ENCODE measurements at regions not wholly inside any gene's neighbourhood (a gene's known extent, or its start where the extent isn't known, plus 50 kb on each side); places are given as distances from the start of the nearest gene placed in this dataset.

DNA sequence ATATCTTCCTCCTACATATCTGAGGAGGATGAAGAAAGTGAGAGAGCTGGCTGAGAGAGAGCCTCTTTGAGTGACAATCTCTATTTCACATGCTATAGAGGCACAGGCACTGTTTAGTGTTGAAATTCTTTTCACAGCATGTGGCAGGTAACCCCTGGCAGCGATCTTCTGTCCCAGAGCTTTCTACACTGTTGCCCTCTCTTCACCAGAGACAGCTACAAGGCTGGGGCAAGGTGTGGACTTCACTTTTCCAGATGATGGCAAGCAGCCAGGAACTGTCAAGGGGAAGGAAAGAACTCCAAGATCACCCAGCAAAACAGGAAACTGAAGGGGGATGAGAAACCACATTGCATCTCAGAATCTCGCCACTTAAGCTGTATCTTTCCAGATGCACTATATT, 205.2 kb downstream of the CAAP1 start:
- CTCF ChIA-PET = no interaction called here
- in situ Hi-C loops (cut with HindIII; ENCODE audit: low pct_unique_long_range_greater_than_20kb, low sequenced_read_pairs) = no loop called here
- TF ChIP-seq SIN3A (IDR thresholded peaks at IDR 0.05; ENCODE audit: borderline replicate concordance, insufficient read depth, low read depth, low read length) (no peak), POLR2AphosphoS5 (IDR thresholded peaks at IDR 0.05; ENCODE audit: low read depth, low read length) (no peak), TCF7L2 (IDR thresholded peaks at IDR 0.05; ENCODE audit: low read depth, low read length) (no peak)
- TF ChIP-seq, protein P1, sequence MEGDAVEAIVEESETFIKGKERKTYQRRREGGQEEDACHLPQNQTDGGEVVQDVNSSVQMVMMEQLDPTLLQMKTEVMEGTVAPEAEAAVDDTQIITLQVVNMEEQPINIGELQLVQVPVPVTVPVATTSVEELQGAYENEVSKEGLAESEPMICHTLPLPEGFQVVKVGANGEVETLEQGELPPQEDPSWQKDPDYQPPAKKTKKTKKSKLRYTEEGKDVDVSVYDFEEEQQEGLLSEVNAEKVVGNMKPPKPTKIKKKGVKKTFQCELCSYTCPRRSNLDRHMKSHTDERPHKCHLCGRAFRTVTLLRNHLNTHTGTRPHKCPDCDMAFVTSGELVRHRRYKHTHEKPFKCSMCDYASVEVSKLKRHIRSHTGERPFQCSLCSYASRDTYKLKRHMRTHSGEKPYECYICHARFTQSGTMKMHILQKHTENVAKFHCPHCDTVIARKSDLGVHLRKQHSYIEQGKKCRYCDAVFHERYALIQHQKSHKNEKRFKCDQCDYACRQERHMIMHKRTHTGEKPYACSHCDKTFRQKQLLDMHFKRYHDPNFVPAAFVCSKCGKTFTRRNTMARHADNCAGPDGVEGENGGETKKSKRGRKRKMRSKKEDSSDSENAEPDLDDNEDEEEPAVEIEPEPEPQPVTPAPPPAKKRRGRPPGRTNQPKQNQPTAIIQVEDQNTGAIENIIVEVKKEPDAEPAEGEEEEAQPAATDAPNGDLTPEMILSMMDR (IDR thresholded peaks at IDR 0.05) = no peak
- TF ChIP-seq, protein P2, sequence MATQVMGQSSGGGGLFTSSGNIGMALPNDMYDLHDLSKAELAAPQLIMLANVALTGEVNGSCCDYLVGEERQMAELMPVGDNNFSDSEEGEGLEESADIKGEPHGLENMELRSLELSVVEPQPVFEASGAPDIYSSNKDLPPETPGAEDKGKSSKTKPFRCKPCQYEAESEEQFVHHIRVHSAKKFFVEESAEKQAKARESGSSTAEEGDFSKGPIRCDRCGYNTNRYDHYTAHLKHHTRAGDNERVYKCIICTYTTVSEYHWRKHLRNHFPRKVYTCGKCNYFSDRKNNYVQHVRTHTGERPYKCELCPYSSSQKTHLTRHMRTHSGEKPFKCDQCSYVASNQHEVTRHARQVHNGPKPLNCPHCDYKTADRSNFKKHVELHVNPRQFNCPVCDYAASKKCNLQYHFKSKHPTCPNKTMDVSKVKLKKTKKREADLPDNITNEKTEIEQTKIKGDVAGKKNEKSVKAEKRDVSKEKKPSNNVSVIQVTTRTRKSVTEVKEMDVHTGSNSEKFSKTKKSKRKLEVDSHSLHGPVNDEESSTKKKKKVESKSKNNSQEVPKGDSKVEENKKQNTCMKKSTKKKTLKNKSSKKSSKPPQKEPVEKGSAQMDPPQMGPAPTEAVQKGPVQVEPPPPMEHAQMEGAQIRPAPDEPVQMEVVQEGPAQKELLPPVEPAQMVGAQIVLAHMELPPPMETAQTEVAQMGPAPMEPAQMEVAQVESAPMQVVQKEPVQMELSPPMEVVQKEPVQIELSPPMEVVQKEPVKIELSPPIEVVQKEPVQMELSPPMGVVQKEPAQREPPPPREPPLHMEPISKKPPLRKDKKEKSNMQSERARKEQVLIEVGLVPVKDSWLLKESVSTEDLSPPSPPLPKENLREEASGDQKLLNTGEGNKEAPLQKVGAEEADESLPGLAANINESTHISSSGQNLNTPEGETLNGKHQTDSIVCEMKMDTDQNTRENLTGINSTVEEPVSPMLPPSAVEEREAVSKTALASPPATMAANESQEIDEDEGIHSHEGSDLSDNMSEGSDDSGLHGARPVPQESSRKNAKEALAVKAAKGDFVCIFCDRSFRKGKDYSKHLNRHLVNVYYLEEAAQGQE (IDR thresholded peaks at IDR 0.05; ENCODE audit: insufficient read depth in 1 of 2, low read depth in 2 of 2, low read length in 1 of 2) = no peak

DNA sequence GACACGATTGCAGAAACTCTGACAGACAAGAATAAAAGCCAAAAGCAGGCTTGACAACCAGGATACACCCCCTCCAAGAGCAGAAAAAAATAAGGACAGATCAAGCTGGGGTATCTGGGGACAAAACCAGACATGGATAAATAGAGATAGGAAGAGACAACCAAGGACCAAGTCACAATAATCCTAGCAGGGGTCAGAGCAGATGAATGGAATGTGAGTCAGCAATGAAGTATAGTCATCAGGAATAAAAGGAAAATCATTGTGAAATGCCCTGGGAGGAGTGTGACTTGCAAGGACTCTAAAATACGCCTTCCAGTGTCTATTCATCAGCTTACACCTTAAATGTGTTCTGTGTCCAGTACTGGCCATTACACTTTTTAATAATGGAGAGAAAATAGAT, 206.8 kb downstream of the CAAP1 start:
- no peaks in the 10 kb centered on the region for H3K9me3 ChIP-seq (ENCODE audit: control insufficient read depth, insufficient read depth, low read depth, low read length)
- TF ChIP-seq, protein P2 (IDR thresholded peaks at IDR 0.05; ENCODE audit: insufficient read depth in 1 of 2, low read depth in 2 of 2, low read length in 1 of 2) = no peak
- TF ChIP-seq POLR2AphosphoS5 (IDR thresholded peaks at IDR 0.05; ENCODE audit: low read depth, low read length) (no peak), SIN3A (IDR thresholded peaks at IDR 0.05; ENCODE audit: borderline replicate concordance, insufficient read depth, low read depth, low read length) (no peak), TCF7L2 (IDR thresholded peaks at IDR 0.05; ENCODE audit: low read depth, low read length) (no peak)
- TF ChIP-seq, protein P1 (IDR thresholded peaks at IDR 0.05) = no peak
- no peaks in the 10 kb centered on the region for H3K4me1 ChIP-seq (ENCODE audit: control insufficient read depth, insufficient read depth, low read length)
- POLR2A ChIA-PET = no interaction called here
- H3K27me3 ChIP-seq (ENCODE audit: control insufficient read depth, insufficient read depth, low read length) = no peaks in the 10 kb centered on the region
- in situ Hi-C loops (cut with HindIII; ENCODE audit: low pct_unique_long_range_greater_than_20kb, low sequenced_read_pairs) = no loop called here
- H3K4me3 ChIP-seq (ENCODE audit: low read depth in 2 of 2, low read length in 2 of 2) = no peak overlapping the region
- no peak overlapping the region for H3K27ac ChIP-seq (ENCODE audit: low read length)
- no peak for DNase-seq (ENCODE audit: low read depth, low spot score)
- H3K36me3 ChIP-seq (ENCODE audit: control insufficient read depth, insufficient read depth, low read length) = no peaks in the 10 kb centered on the region
- no TSS peak for BruUV-seq (replicated peaks)
- ATAC-seq = no peak
- intact Hi-C loops (cut with micrococcal nuclease; ENCODE audit: unreplicated experiment) = no loop called here
- CTCF ChIA-PET = no interaction called here

More for the DNA sequence above, 205.2 kb downstream of the CAAP1 start:
- no peak overlapping the region for H3K4me3 ChIP-seq (ENCODE audit: low read depth in 2 of 2, low read length in 2 of 2)
- H3K4me1 ChIP-seq (ENCODE audit: control insufficient read depth, insufficient read depth, low read length) = no peaks in the 10 kb centered on the region
- POLR2A ChIA-PET = no interaction called here
- BruUV-seq (replicated peaks) = no TSS peak
- intact Hi-C loops (cut with micrococcal nuclease; ENCODE audit: unreplicated experiment) = no loop called here
- no peaks in the 10 kb centered on the region for H3K36me3 ChIP-seq (ENCODE audit: control insufficient read depth, insufficient read depth, low read length)
- DNase-seq (ENCODE audit: low read depth, low spot score) (no peak), ATAC-seq (no peak)
- H3K9me3 ChIP-seq (ENCODE audit: control insufficient read depth, insufficient read depth, low read depth, low read length) = no peaks in the 10 kb centered on the region
- no peak overlapping the region for H3K27ac ChIP-seq (ENCODE audit: low read length)
- H3K27me3 ChIP-seq (ENCODE audit: control insufficient read depth, insufficient read depth, low read length) = no peaks in the 10 kb centered on the region
